Adipocyte (in vitro differentiated cells): ENCODE measurements at regions not wholly inside any gene's neighbourhood (a gene's known extent, or its start where the extent isn't known, plus 50 kb on each side); places are given as distances from the start of the nearest gene placed in this dataset.

Experiments used
- DNase-seq: peaks from one replicate; pipeline ENCODE4 v3.0.0-alpha.2; 2015; ENCODE audit warnings: low read depth
- H3K27me3 ChIP-seq: replicated peaks from 2 replicates; pipeline ENCODE4 v1.7.0; 2013; ENCODE audit warnings: mild to moderate bottlenecking, low read length, moderate library complexity; ENCODE audit not compliant: control insufficient read depth, insufficient read depth
- H3K36me3 ChIP-seq: 2 replicates; pipeline ENCODE4 v1.7.0; 2013; ENCODE audit warnings: low read length, mild to moderate bottlenecking, moderate library complexity; ENCODE audit not compliant: control insufficient read depth, insufficient read depth, severe bottlenecking
- H3K4me1 ChIP-seq: 2 replicates; pipeline ENCODE4 v1.7.0; 2013; ENCODE audit warnings: mild to moderate bottlenecking, low read length, moderate library complexity; ENCODE audit not compliant: control insufficient read depth, insufficient read depth
- H3K4me3 ChIP-seq: 2 replicates; pipeline ENCODE4 v1.7.0; 2013; ENCODE audit warnings: mild to moderate bottlenecking, low read length, moderate library complexity
- H3K9ac ChIP-seq: 2 replicates; pipeline ENCODE4 v1.7.0; 2013; ENCODE audit warnings: mild to moderate bottlenecking, low read length, moderate library complexity
- H3K9me3 ChIP-seq: 2 replicates; pipeline ENCODE4 v1.7.0; 2013; ENCODE audit warnings: mild to moderate bottlenecking, low read length, moderate library complexity; ENCODE audit not compliant: control insufficient read depth

- Histone ChIP-seq H3K27me3 (no peaks in the 10 kb centered on the region), H3K9ac (no peak overlapping the region), H3K9me3 (no peaks in the 10 kb centered on the region), H3K4me3 (no peak overlapping the region), H3K4me1 (peaks cover 8% of the 10 kb centered on the region), H3K36me3 (no peaks in the 10 kb centered on the region)
- DNase-seq, result no peak
Measured at GRCh38 chr4:149296503-149296902, 519.1 kb downstream of the IQCM start.

GRCh38 chr4:149296084-149296483 lies 519.6 kb downstream of the IQCM start:
- no peak overlapping the region for H3K4me3 ChIP-seq
- no peaks in the 10 kb centered on the region for H3K27me3 ChIP-seq
- DNase-seq, result no peak
- no peaks in the 10 kb centered on the region for H3K36me3 ChIP-seq
- H3K4me1 ChIP-seq, result peaks cover 8% of the 10 kb centered on the region
- no peaks in the 10 kb centered on the region for H3K9me3 ChIP-seq
- no peak overlapping the region for H3K9ac ChIP-seq

- peaks cover 8% of the 10 kb centered on the region for H3K4me1 ChIP-seq
- H3K27me3 ChIP-seq, result no peaks in the 10 kb centered on the region
- H3K9ac ChIP-seq, result no peak overlapping the region
- no peak for DNase-seq
- H3K9me3 ChIP-seq, result no peaks in the 10 kb centered on the region
- no peak overlapping the region for H3K4me3 ChIP-seq
- no peaks in the 10 kb centered on the region for H3K36me3 ChIP-seq
Measured at GRCh38 chr4:149294601-149295000, 521.0 kb downstream of the IQCM start.

- H3K9me3 ChIP-seq, result peaks cover under 1% of the 10 kb centered on the region
- no peak overlapping the region for H3K9ac ChIP-seq
- no peaks in the 10 kb centered on the region for H3K36me3 ChIP-seq
- DNase-seq, result no peak
- H3K4me1 ChIP-seq, result peaks cover 8% of the 10 kb centered on the region
- H3K27me3 ChIP-seq, result no peaks in the 10 kb centered on the region
- no peak overlapping the region for H3K4me3 ChIP-seq
Measured at GRCh38 chr4:149293046-149293649, 522.5 kb downstream of the IQCM start.

- Histone ChIP-seq H3K4me3 (no peak overlapping the region), H3K9me3 (peaks cover 3% of the 10 kb centered on the region), H3K4me1 (peaks cover 8% of the 10 kb centered on the region), H3K36me3 (no peaks in the 10 kb centered on the region), H3K9ac (no peak overlapping the region), H3K27me3 (no peaks in the 10 kb centered on the region)
- DNase-seq, result no peak
Measured at GRCh38 chr4:149292425-149293007, 523.1 kb downstream of the IQCM start.

GRCh38 chr4:149291463-149291862 lies 524.2 kb downstream of the IQCM start:
- Histone ChIP-seq H3K4me1 (peaks cover 8% of the 10 kb centered on the region), H3K9ac (no peak overlapping the region), H3K9me3 (peaks cover 3% of the 10 kb centered on the region), H3K4me3 (no peak overlapping the region), H3K27me3 (no peaks in the 10 kb centered on the region), H3K36me3 (no peaks in the 10 kb centered on the region)
- peak; percentile 60 for DNase-seq

GRCh38 chr4:149280806-149281205 lies 534.8 kb downstream of the IQCM start:
- no peak overlapping the region for H3K4me3 ChIP-seq
- H3K27me3 ChIP-seq, result no peaks in the 10 kb centered on the region
- peak; percentile 56 for DNase-seq
- H3K36me3 ChIP-seq, result no peaks in the 10 kb centered on the region
- H3K9me3 ChIP-seq, result no peaks in the 10 kb centered on the region
- H3K9ac ChIP-seq, result no peak overlapping the region
- no peaks in the 10 kb centered on the region for H3K4me1 ChIP-seq

- no peak for DNase-seq
- Histone ChIP-seq H3K4me1 (no peaks in the 10 kb centered on the region), H3K4me3 (no peak overlapping the region), H3K9me3 (peaks cover 8% of the 10 kb centered on the region), H3K36me3 (no peaks in the 10 kb centered on the region), H3K27me3 (no peaks in the 10 kb centered on the region), H3K9ac (no peak overlapping the region)
Measured at GRCh38 chr4:149279776-149280175, 535.9 kb downstream of the IQCM start.

- H3K4me3 ChIP-seq, result no peak overlapping the region
- no peaks in the 10 kb centered on the region for H3K4me1 ChIP-seq
- no peaks in the 10 kb centered on the region for H3K27me3 ChIP-seq
- H3K9me3 ChIP-seq, result peaks cover 9% of the 10 kb centered on the region
- no peaks in the 10 kb centered on the region for H3K36me3 ChIP-seq
- H3K9ac ChIP-seq, result no peak overlapping the region
- no peak for DNase-seq
Measured at GRCh38 chr4:149279331-149279730, 536.3 kb downstream of the IQCM start.

GRCh38 chr4:149277705-149278104 lies 537.9 kb downstream of the IQCM start:
- Histone ChIP-seq H3K4me1 (no peaks in the 10 kb centered on the region), H3K9ac (no peak overlapping the region), H3K27me3 (no peaks in the 10 kb centered on the region), H3K9me3 (peaks cover 9% of the 10 kb centered on the region), H3K36me3 (no peaks in the 10 kb centered on the region), H3K4me3 (no peak overlapping the region)
- no peak for DNase-seq

- DNase-seq, result no peak
- H3K36me3 ChIP-seq, result no peaks in the 10 kb centered on the region
- no peak overlapping the region for H3K4me3 ChIP-seq
- no peaks in the 10 kb centered on the region for H3K4me1 ChIP-seq
- H3K9ac ChIP-seq, result no peak overlapping the region
- H3K9me3 ChIP-seq, result peaks cover 2% of the 10 kb centered on the region
- H3K27me3 ChIP-seq, result no peaks in the 10 kb centered on the region
Measured at GRCh38 chr4:149269835-149270234, 545.8 kb downstream of the IQCM start.

GRCh38 chr4:149266301-149266700 lies 549.3 kb downstream of the IQCM start:
- Histone ChIP-seq H3K4me1 (no peaks in the 10 kb centered on the region), H3K9me3 (no peaks in the 10 kb centered on the region), H3K9ac (no peak overlapping the region), H3K27me3 (no peaks in the 10 kb centered on the region), H3K4me3 (no peak overlapping the region), H3K36me3 (no peaks in the 10 kb centered on the region)
- DNase-seq, result no peak
